ENCODE measurements at regions not wholly inside any gene's neighbourhood (a gene's known extent, or its start where the extent isn't known, plus 50 kb on each side); places are given as distances from the start of the nearest gene placed in this dataset.

DNA sequence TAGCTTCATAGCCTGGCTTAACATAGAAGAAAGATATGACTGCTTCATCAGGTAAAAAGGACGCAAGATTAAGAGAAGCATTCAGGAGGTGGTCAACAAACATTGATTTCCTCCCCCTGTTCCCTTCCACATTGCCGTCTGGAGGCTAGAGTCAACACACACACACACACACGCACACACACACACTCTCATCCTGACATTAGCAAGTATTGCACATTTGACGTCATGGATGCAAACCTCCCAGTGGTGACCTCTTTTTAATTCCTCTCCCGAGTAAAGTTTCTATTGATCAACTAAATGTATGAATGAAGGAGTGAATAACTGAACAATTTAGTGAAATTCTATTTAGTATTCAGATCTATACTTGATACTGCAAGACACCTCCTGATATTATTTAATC, 332.8 kb downstream of the ELAVL2 start:
- Histone ChIP-seq H3K4me3 (ENCODE audit: low read length) (no peak overlapping the region), H3K9me3 (ENCODE audit: control insufficient read depth in 2 of 3, low read length in 3 of 3) (no peaks in the 10 kb centered on the region), H3K27me3 (ENCODE audit: control insufficient read depth in 2 of 2, insufficient read depth in 2 of 2, low read length in 2 of 2) (no peaks in the 10 kb centered on the region), H3K36me3 (ENCODE audit: control insufficient read depth in 2 of 3, insufficient read depth in 3 of 3, low read length in 3 of 3) (no peaks in the 10 kb centered on the region), H3K27ac (ENCODE audit: low read depth, low read length) (no peak overlapping the region), H3K4me1 (ENCODE audit: control insufficient read depth in 2 of 2, insufficient read depth in 2 of 2, low read length in 2 of 2) (no peaks in the 10 kb centered on the region)
- DNase-seq (no peak), ATAC-seq (no peak)
- ChIA-PET POLR2A (no interaction called here), CTCF (no interaction called here)
- no peaks in the 10 kb centered on the region for H3K4me1 Mint-ChIP-seq
- no peaks in the 10 kb centered on the region for H3K36me3 Mint-ChIP-seq
- no peak overlapping the region for H3K27ac Mint-ChIP-seq
- peaks cover 0 to 13% (median 3%) of the 10 kb centered on the region in 11 donors for H3K9me3 Mint-ChIP-seq
- no peaks in the 10 kb centered on the region for H3K27me3 Mint-ChIP-seq
- intact Hi-C loops (cut with micrococcal nuclease): no loop called here
- H3K4me3 Mint-ChIP-seq: no peak overlapping the region

DNA sequence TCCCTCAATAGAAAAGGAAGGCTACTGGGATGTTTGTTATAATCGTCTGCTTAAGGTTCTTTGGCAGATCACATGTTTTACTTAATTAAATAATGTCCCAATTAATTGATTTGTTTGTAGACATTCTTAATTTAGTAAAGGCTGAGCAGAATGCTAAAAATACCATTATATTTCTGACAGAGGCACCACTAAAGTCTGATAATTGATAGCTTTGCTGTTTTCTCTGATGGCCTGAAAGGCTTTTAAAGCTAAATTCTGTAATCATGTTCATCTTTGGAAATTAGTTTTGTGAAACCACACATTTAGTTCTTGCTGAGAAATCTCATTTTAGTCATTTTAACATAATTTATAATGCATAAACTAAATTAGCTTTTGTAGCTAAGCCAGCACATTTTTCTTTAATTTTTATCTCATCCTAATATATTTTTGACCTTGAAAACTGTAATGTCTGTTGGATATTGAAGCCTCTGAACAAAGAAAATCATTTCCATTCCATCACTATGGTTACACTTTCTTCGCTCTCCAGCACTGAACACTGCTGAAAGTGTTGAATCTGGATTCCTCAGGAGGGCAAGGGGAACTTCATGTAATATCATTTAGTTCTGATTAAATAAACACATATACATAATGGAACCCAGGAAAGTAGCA, 329.4 kb downstream of the ELAVL2 start:
- CTCF ChIA-PET: no interaction called here
- no peak for ATAC-seq

DNA sequence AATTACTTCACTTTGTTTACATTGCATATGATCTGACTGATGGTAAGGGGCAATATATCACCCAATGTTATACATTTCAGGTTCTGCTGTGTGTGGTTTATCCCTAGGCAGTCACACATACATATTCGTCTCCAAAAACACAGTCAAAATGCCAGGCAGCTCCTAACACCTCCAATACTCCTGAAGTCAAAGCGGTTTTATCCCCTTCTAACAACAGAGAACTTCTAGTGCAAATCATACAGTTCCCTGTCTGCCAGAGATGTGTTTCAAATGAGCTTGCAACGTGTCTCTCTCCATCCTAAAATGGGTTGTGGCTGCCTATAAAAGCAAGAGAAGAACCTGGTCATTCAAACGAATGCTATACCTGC, 328.9 kb downstream of the ELAVL2 start:
- Histone ChIP-seq H3K9me3 (ENCODE audit: control insufficient read depth in 2 of 3, low read length in 3 of 3) (no peaks in the 10 kb centered on the region), H3K4me1 (ENCODE audit: control insufficient read depth in 2 of 2, insufficient read depth in 2 of 2, low read length in 2 of 2) (no peaks in the 10 kb centered on the region), H3K27ac (ENCODE audit: low read depth, low read length) (no peak overlapping the region), H3K36me3 (ENCODE audit: control insufficient read depth in 2 of 3, insufficient read depth in 3 of 3, low read length in 3 of 3) (no peaks in the 10 kb centered on the region), H3K27me3 (ENCODE audit: control insufficient read depth in 2 of 2, insufficient read depth in 2 of 2, low read length in 2 of 2) (no peaks in the 10 kb centered on the region), H3K4me3 (ENCODE audit: low read length) (no peak overlapping the region)
- H3K27me3 Mint-ChIP-seq: no peaks in the 10 kb centered on the region
- ChIA-PET CTCF (no interaction called here), POLR2A (no interaction called here)
- no peaks in the 10 kb centered on the region for H3K4me1 Mint-ChIP-seq
- no peaks in the 10 kb centered on the region for H3K36me3 Mint-ChIP-seq
- no peak overlapping the region for H3K4me3 Mint-ChIP-seq
- H3K27ac Mint-ChIP-seq: no peak overlapping the region
- intact Hi-C loops (cut with micrococcal nuclease): no loop called here
- peaks cover 0 to 19% (median 6%) of the 10 kb centered on the region in 11 donors for H3K9me3 Mint-ChIP-seq
- ATAC-seq (no peak), DNase-seq (no peak)

More for the DNA sequence above, 329.4 kb downstream of the ELAVL2 start:
- Histone ChIP-seq H3K9me3 (ENCODE audit: control insufficient read depth in 2 of 3, low read length in 3 of 3) (no peaks in the 10 kb centered on the region), H3K27me3 (ENCODE audit: control insufficient read depth in 2 of 2, insufficient read depth in 2 of 2, low read length in 2 of 2) (no peaks in the 10 kb centered on the region), H3K4me1 (ENCODE audit: control insufficient read depth in 2 of 2, insufficient read depth in 2 of 2, low read length in 2 of 2) (no peaks in the 10 kb centered on the region), H3K36me3 (ENCODE audit: control insufficient read depth in 2 of 3, insufficient read depth in 3 of 3, low read length in 3 of 3) (no peaks in the 10 kb centered on the region), H3K4me3 (ENCODE audit: low read length) (no peak overlapping the region), H3K27ac (ENCODE audit: low read depth, low read length) (no peak overlapping the region)
- Mint-ChIP-seq H3K4me1 (no peaks in the 10 kb centered on the region), H3K27ac (no peak overlapping the region), H3K36me3 (no peaks in the 10 kb centered on the region), H3K4me3 (no peak overlapping the region), H3K27me3 (no peaks in the 10 kb centered on the region), H3K9me3 (peaks cover 0 to 17% (median 6%) of the 10 kb centered on the region in 11 donors)
- DNase-seq: no peak
- intact Hi-C loops (cut with micrococcal nuclease): no loop called here
- POLR2A ChIA-PET: no interaction called here

DNA sequence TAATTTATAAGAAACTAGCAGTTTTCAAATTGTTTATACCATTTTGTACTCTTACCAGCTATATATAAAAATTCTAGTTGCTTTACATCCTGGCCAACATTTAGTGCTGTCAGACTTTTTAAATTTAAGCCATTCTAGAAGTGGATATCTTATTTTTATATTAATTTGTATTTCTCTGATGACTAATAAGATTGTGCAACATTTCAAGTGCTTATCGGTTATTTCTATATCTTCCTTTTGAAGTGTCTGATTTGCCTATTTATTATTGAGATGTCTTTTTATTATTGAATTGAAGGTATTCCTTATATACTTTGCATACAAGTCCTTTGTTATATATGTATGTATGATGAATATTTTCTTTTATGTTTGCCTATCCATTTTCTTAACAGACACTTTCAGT, 324.0 kb downstream of the ELAVL2 start:
- Mint-ChIP-seq H3K4me3 (no peak overlapping the region), H3K27ac (no peak overlapping the region), H3K27me3 (no peaks in the 10 kb centered on the region), H3K9me3 (peaks cover 0 to 19% (median 6%) of the 10 kb centered on the region in 11 donors), H3K4me1 (no peaks in the 10 kb centered on the region), H3K36me3 (peaks cover 0 to 4% (median 0%) of the 10 kb centered on the region in 5 donors)
- Histone ChIP-seq H3K4me3 (ENCODE audit: low read length) (no peak overlapping the region), H3K27me3 (ENCODE audit: control insufficient read depth in 2 of 2, insufficient read depth in 2 of 2, low read length in 2 of 2) (no peaks in the 10 kb centered on the region), H3K36me3 (ENCODE audit: control insufficient read depth in 2 of 3, insufficient read depth in 3 of 3, low read length in 3 of 3) (no peaks in the 10 kb centered on the region), H3K27ac (ENCODE audit: low read depth, low read length) (no peak overlapping the region), H3K9me3 (ENCODE audit: control insufficient read depth in 2 of 3, low read length in 3 of 3) (no peaks in the 10 kb centered on the region), H3K4me1 (ENCODE audit: control insufficient read depth in 2 of 2, insufficient read depth in 2 of 2, low read length in 2 of 2) (no peaks in the 10 kb centered on the region)
- intact Hi-C loops (cut with micrococcal nuclease): no loop called here
- DNase-seq (no peak), ATAC-seq (no peak)
- ChIA-PET CTCF (no interaction called here), POLR2A (no interaction called here)

DNA sequence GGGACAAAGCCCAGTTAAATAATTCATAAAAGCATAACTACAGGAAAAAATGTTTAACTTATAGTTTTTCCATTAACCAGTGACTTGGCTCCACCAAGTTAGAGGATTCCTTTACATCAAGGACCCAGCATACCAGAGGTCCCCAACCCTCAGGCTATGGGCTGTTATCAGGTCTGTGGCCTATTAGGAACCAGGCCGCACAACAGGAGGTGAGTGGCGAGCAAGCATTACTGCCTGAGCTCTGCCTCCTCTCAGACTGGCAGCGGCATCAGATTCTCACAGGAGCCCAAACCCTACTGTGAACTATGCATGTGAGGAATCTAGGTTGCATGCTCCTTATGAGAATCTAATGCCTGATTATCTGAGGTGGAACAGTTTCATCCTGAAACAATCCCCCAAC, 303.1 kb downstream of the ELAVL2 start:
- no peak overlapping the region for H3K27ac Mint-ChIP-seq

DNA sequence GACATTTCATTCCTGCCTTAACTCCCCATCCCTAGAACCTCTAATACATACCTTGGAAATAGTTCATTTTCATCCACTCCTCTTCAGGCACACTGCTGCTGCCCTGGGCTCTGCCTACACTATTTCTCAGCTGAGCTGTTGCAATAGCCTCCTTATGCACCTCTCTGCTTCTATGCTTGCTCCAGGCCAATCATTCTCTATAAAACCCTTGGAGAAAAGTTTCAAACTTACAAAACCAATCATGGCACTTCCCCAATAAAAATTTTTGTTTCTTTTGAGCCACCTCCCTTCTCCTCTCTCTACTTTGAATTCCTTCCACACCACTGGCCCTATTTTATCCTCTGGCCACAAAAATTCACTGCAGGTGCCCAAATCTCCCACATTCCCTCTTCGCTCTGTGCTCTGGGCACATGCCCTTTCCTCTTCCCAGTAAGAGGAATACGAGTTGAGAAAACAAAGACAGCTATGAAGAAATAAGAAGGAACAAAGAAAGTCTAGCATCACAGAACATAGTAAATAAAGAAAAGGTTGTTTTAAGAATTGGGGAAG, 301.4 kb downstream of the ELAVL2 start:
- no peak for DNase-seq

More for the DNA sequence above, 303.1 kb downstream of the ELAVL2 start:
- H3K27me3 Mint-ChIP-seq: no peaks in the 10 kb centered on the region
- intact Hi-C loops (cut with micrococcal nuclease): no loop called here
- ATAC-seq: no peak
- no peaks in the 10 kb centered on the region for H3K9me3 ChIP-seq (ENCODE audit: control insufficient read depth in 2 of 3, low read length in 3 of 3)
- H3K9me3 Mint-ChIP-seq: peaks cover 4 to 49% (median 15%) of the 10 kb centered on the region in 11 donors
- no peak overlapping the region for H3K4me3 ChIP-seq (ENCODE audit: low read length)
- no peak overlapping the region for H3K27ac ChIP-seq (ENCODE audit: low read depth, low read length)
- ChIA-PET POLR2A (no interaction called here), CTCF (no interaction called here)
- H3K36me3 ChIP-seq (ENCODE audit: control insufficient read depth in 2 of 3, insufficient read depth in 3 of 3, low read length in 3 of 3): no peaks in the 10 kb centered on the region
- no peaks in the 10 kb centered on the region for H3K36me3 Mint-ChIP-seq
- no peaks in the 10 kb centered on the region for H3K27me3 ChIP-seq (ENCODE audit: control insufficient read depth in 2 of 2, insufficient read depth in 2 of 2, low read length in 2 of 2)
- no peaks in the 10 kb centered on the region for H3K4me1 Mint-ChIP-seq
- H3K4me1 ChIP-seq (ENCODE audit: control insufficient read depth in 2 of 2, insufficient read depth in 2 of 2, low read length in 2 of 2): no peaks in the 10 kb centered on the region
- no peak overlapping the region for H3K4me3 Mint-ChIP-seq
- no peak for DNase-seq

DNA sequence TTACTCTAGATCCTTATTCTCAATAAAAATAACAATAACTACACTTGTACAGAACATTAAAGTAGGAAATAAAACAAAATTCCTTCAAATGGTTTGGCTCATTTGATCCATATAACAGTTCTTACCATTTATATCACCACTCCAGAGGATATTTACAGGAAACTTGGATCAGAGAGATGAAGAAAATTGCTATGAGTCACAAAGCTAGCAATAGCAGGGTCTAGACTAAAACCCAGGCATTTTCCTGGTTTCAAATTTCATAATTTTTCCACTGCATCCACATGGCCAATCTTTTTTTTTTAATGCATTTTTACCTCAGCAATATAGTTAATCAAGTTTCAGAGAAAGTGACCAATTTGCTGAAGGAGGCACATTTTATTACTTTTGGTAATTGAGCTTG, 299.2 kb downstream of the ELAVL2 start:
- no peaks in the 10 kb centered on the region for H3K36me3 ChIP-seq (ENCODE audit: control insufficient read depth in 2 of 3, insufficient read depth in 3 of 3, low read length in 3 of 3)
- intact Hi-C loops (cut with micrococcal nuclease): no loop called here
- ATAC-seq (no peak), DNase-seq (no peak)
- H3K4me1 ChIP-seq (ENCODE audit: control insufficient read depth in 2 of 2, insufficient read depth in 2 of 2, low read length in 2 of 2): no peaks in the 10 kb centered on the region
- H3K27ac Mint-ChIP-seq: no peak overlapping the region
- H3K27ac ChIP-seq (ENCODE audit: low read depth, low read length): no peak overlapping the region
- peaks cover 7 to 45% (median 13%) of the 10 kb centered on the region in 11 donors for H3K9me3 Mint-ChIP-seq
- no peaks in the 10 kb centered on the region for H3K27me3 ChIP-seq (ENCODE audit: control insufficient read depth in 2 of 2, insufficient read depth in 2 of 2, low read length in 2 of 2)
- H3K27me3 Mint-ChIP-seq: no peaks in the 10 kb centered on the region
- no peaks in the 10 kb centered on the region for H3K36me3 Mint-ChIP-seq
- peaks cover 0 to 5% (median 0%) of the 10 kb centered on the region in 3 experiments for H3K9me3 ChIP-seq (ENCODE audit: control insufficient read depth in 2 of 3, low read length in 3 of 3)
- ChIA-PET CTCF (no interaction called here), POLR2A (no interaction called here)
- no peaks in the 10 kb centered on the region for H3K4me1 Mint-ChIP-seq
- no peak overlapping the region for H3K4me3 ChIP-seq (ENCODE audit: low read length)
- no peak overlapping the region for H3K4me3 Mint-ChIP-seq

More for the DNA sequence above, 301.4 kb downstream of the ELAVL2 start:
- no peaks in the 10 kb centered on the region for H3K36me3 Mint-ChIP-seq
- Histone ChIP-seq H3K4me1 (ENCODE audit: control insufficient read depth in 2 of 2, insufficient read depth in 2 of 2, low read length in 2 of 2) (no peaks in the 10 kb centered on the region), H3K27ac (ENCODE audit: low read depth, low read length) (no peak overlapping the region), H3K27me3 (ENCODE audit: control insufficient read depth in 2 of 2, insufficient read depth in 2 of 2, low read length in 2 of 2) (no peaks in the 10 kb centered on the region), H3K9me3 (ENCODE audit: control insufficient read depth in 2 of 3, low read length in 3 of 3) (peaks cover 0 to 5% (median 0%) of the 10 kb centered on the region in 3 experiments), H3K4me3 (ENCODE audit: low read length) (no peak overlapping the region), H3K36me3 (ENCODE audit: control insufficient read depth in 2 of 3, insufficient read depth in 3 of 3, low read length in 3 of 3) (no peaks in the 10 kb centered on the region)
- no peak overlapping the region for H3K27ac Mint-ChIP-seq
- H3K4me3 Mint-ChIP-seq: no peak overlapping the region
- no peak for ATAC-seq
- H3K4me1 Mint-ChIP-seq: no peaks in the 10 kb centered on the region
- POLR2A ChIA-PET: no interaction called here
- CTCF ChIA-PET: no interaction called here
- no peaks in the 10 kb centered on the region for H3K27me3 Mint-ChIP-seq
- H3K9me3 Mint-ChIP-seq: peaks cover 5 to 36% (median 14%) of the 10 kb centered on the region in 11 donors
- intact Hi-C loops (cut with micrococcal nuclease): no loop called here

All from naive thymus-derived CD4-positive, alpha-beta T cell (primary cell).